Activated naive CD4-positive, alpha-beta T cell treated with anti-CD3 and anti-CD28 coated beads for 36 hours (primary cell): ENCODE measurements at regions not wholly inside any gene's neighbourhood (a gene's known extent, or its start where the extent isn't known, plus 50 kb on each side); places are given as distances from the start of the nearest gene placed in this dataset.
"Not testable (repeated sequence)": the region's sequence is repeated elsewhere in the genome, so short reads cannot be mapped to it uniquely, and the experiment has no call there.

ENCODE experiments used
- CTCF ChIA-PET: fragments of 350-600 bp; sonication (Branson Sonifier 250); formaldehyde crosslinking; loops from one replicate; lab custom pipeline; 2021; ENCODE audit warnings: antibody characterized with exemption; lab: Charles Lee
- DNase-seq: peaks from one replicate; pipeline ENCODE4 v3.0.0-alpha.2; 2020
- H3K27ac Mint-ChIP-seq: one replicate; pipeline ENCODE4 v1.8.0; 2021; ENCODE audit warnings: mild to moderate bottlenecking, mixed read lengths
- H3K27me3 Mint-ChIP-seq: one replicate; pipeline ENCODE4 v1.8.0; 2021; ENCODE audit warnings: low read depth, mixed read lengths
- H3K36me3 Mint-ChIP-seq: one replicate; pipeline ENCODE4 v1.8.0; 2021; ENCODE audit warnings: low read depth, mixed read lengths
- H3K4me1 Mint-ChIP-seq: one replicate; pipeline ENCODE4 v1.8.0; 2021; ENCODE audit warnings: low read depth, mixed read lengths
- H3K4me3 Mint-ChIP-seq: one replicate; pipeline ENCODE4 v1.8.0; 2021; ENCODE audit warnings: mild to moderate bottlenecking, moderate library complexity, mixed read lengths
- H3K9me3 Mint-ChIP-seq: one replicate; pipeline ENCODE4 v1.8.0; 2021; ENCODE audit warnings: mixed read lengths
- intact Hi-C: fragments of 100-400 bp; cut with micrococcal nuclease; formaldehyde crosslinking; loops from one replicate; pipeline ENCODE4 v1.15.1; 2023

DNA sequence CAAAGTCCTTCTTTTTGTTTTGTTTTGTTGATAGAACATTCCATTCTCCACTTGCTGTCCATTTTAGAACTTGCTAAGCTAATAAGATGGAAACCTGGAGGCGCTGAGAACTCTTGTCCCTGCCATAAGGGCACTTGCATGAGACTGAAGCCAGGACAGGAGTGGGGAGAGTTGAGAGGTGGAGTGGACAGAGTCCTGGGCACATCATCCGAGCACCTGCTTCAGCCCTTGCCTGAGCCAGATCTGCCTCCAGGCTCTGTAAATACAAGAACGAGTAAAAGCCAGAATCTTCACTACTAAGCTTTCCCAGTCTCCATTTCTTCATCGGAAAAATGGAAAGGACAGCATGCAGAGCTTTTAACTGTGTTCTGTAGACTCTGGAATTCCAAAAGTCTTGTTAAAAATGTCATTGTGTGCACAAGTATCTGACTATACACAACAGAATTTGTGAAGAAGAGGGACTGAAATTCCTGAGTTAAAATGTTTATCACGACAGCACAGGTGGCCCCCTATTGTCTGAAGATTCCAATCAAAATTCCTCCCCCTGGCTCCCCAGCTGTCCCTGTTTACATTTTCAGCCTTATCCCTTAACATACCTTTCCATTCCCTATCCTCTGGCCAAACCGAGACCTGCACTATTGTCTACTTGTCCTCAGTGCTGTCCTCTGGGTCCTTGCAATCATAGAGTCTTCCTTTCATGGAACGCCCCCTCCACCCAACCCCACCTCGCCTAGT, 498.2 kb upstream of the TNP1 start:
- Mint-ChIP-seq H3K36me3 (no peaks in the 10 kb centered on the region), H3K4me3 (no peak overlapping the region), H3K27me3 (no peaks in the 10 kb centered on the region), H3K9me3 (no peaks in the 10 kb centered on the region), H3K4me1 (no peaks in the 10 kb centered on the region), H3K27ac (no peak overlapping the region)
- intact Hi-C loops, result no loop called here
- DNase-seq, result no peak
- CTCF ChIA-PET, result no interaction called here

DNA sequence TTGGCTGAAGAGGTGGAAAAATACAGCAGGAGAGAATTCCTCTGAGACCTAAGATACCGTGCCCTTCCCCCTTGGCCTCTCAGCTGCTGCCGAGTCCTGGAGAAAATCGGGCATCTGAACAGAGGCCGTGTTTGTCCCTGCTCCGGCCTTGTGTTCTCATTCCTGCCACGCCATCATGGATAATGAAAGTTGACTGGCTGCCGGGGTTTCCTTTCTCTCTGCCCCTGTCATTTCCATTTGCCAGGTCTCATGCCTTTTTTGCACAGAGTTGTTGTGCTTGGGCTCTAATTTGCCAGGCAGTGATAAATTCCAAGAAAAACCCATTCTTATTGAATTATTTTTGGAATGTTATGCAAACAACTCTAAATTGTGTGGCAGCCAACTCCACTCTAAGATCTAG, 496.9 kb upstream of the TNP1 start:
- no peak overlapping the region for H3K27ac Mint-ChIP-seq
- CTCF ChIA-PET, result no interaction called here
- intact Hi-C loops, result no loop called here
- no peak overlapping the region for H3K4me3 Mint-ChIP-seq
- no peaks in the 10 kb centered on the region for H3K4me1 Mint-ChIP-seq
- no peaks in the 10 kb centered on the region for H3K27me3 Mint-ChIP-seq
- DNase-seq, result no peak
- no peaks in the 10 kb centered on the region for H3K36me3 Mint-ChIP-seq
- H3K9me3 Mint-ChIP-seq, result no peaks in the 10 kb centered on the region

DNA sequence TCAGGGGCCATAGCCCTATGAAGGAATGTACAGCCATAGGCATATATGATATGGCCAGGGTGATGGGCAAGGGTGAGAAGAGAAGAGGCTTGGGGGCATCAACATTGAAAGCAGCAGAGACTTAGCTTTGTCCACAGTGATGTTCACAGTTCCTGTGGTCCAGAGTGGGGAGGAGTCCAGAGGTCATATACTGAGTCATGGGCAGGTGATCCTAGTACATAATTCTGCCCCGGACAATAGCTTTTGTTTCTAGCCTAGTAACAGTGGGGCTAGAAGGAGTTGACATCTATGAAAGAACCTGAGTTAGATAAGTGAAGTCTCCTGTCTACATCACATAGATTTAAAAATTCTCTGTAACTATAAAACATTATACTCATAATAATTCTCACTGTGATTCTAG, 496.3 kb upstream of the TNP1 start:
- Mint-ChIP-seq H3K27ac (no peak overlapping the region), H3K27me3 (no peaks in the 10 kb centered on the region), H3K9me3 (no peaks in the 10 kb centered on the region), H3K36me3 (no peaks in the 10 kb centered on the region), H3K4me3 (no peak overlapping the region), H3K4me1 (no peaks in the 10 kb centered on the region)
- no peak for DNase-seq
- intact Hi-C loops, result no loop called here
- CTCF ChIA-PET, result no interaction called here

GRCh38 chr2:217353591-217353990, 493.7 kb upstream of the TNP1 start:
- H3K4me3 Mint-ChIP-seq, result no peak overlapping the region
- intact Hi-C loops, result no loop called here
- no peak for DNase-seq
- H3K27me3 Mint-ChIP-seq, result no peaks in the 10 kb centered on the region
- H3K9me3 Mint-ChIP-seq, result peaks cover 8% of the 10 kb centered on the region
- CTCF ChIA-PET, result no interaction called here
- no peaks in the 10 kb centered on the region for H3K4me1 Mint-ChIP-seq
- no peaks in the 10 kb centered on the region for H3K36me3 Mint-ChIP-seq
- no peak overlapping the region for H3K27ac Mint-ChIP-seq

GRCh38 chr2:217351378-217351777, 491.5 kb upstream of the TNP1 start:
- Mint-ChIP-seq H3K4me3 (no peak overlapping the region), H3K9me3 (peaks cover 10% of the 10 kb centered on the region), H3K36me3 (no peaks in the 10 kb centered on the region), H3K27me3 (no peaks in the 10 kb centered on the region), H3K4me1 (no peaks in the 10 kb centered on the region), H3K27ac (no peak overlapping the region)
- CTCF ChIA-PET, result no interaction called here
- intact Hi-C loops, result no loop called here
- DNase-seq, result no peak

DNA sequence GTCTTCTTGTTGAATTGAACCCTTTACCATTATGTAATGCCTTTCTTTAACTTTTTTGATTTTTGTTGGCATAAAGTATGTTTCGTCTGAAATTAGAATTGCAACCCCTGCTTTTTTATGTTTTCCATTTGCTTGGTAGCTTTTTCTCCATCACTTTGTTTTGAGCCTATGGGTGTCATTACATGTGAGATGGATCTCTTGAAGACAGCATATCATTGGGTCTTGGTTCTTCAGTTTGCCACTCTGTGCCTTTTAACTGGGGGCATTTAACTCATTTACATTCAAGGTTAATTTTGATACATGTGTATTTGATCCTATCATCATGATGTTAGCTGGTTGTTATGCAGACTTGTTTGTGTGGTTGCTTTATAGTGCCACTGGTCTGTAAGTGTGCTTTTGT, 489.4 kb upstream of the TNP1 start:
- H3K9me3 Mint-ChIP-seq, result peaks cover 10% of the 10 kb centered on the region
- no peak overlapping the region for H3K27ac Mint-ChIP-seq
- H3K4me1 Mint-ChIP-seq, result no peaks in the 10 kb centered on the region
- intact Hi-C loops, result no loop called here
- H3K27me3 Mint-ChIP-seq, result no peaks in the 10 kb centered on the region
- no peak for DNase-seq
- H3K4me3 Mint-ChIP-seq, result no peak overlapping the region
- CTCF ChIA-PET, result interaction anchor here (1.2 kb wide), 1 partner anchor 458 kb away, joined by 3 read pairs; no protein-coding TSS in a partner anchor
- H3K36me3 Mint-ChIP-seq, result no peaks in the 10 kb centered on the region

DNA sequence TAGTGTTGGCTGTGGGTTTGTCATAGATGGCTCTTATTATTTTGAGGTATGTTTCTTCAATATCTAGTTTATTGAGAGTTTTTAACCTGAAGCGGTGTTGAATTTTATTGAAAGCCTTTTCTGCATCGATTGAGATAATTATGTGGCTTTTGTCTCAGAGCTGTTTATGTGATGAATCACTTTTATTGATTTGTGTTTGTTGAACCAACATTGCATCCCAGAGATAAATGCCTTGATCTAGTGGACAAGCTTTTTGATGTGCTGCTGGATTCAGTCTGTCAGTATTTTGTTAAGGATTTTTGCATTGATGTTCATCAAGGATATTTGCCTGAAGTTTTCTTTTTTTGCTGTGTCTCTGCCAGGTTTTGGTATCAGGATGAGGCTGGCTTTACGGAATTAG, 487.8 kb upstream of the TNP1 start:
- DNase-seq, intact Hi-C loops, H3K36me3 Mint-ChIP-seq, H3K27ac Mint-ChIP-seq, H3K4me1 Mint-ChIP-seq, H3K27me3 Mint-ChIP-seq, H3K4me3 Mint-ChIP-seq: not testable (repeated sequence)
- peaks cover 10% of the 10 kb centered on the region for H3K9me3 Mint-ChIP-seq
- CTCF ChIA-PET, result interaction anchor here (0.6 kb wide), 1 partner anchor 14 kb away, joined by 4 read pairs; no protein-coding TSS in a partner anchor

DNA sequence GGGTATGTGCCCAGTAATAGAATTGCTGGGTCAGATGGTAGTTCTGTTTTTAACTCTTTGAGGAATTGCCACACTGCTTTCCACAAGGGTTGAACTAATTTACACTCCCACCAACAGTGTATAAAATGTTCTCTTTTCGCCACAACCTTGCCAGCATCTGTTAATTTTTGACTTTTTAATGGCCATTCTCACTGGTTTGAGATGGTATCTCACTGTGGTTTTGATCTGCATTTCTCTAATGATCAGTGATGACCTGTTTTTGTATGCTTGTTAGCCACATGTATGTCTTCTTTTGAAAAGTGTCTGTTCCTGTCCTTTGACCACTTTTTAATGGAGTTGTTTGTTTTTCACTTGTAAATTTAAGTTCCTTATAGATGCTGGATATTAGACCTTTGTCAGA, 486.2 kb upstream of the TNP1 start:
- not testable (repeated sequence) for H3K27me3 Mint-ChIP-seq, H3K27ac Mint-ChIP-seq

GRCh38 chr2:217340899-217341298, 481.0 kb upstream of the TNP1 start:
- no peak for DNase-seq
- Mint-ChIP-seq H3K4me3 (no peak overlapping the region), H3K27me3 (no peaks in the 10 kb centered on the region), H3K9me3 (no peaks in the 10 kb centered on the region), H3K36me3 (no peaks in the 10 kb centered on the region), H3K27ac (no peak overlapping the region), H3K4me1 (no peaks in the 10 kb centered on the region)
- intact Hi-C loops, result no loop called here
- CTCF ChIA-PET, result no interaction called here

More for the DNA sequence above, 486.2 kb upstream of the TNP1 start:
- intact Hi-C loops, H3K4me1 Mint-ChIP-seq, DNase-seq, H3K36me3 Mint-ChIP-seq, H3K4me3 Mint-ChIP-seq, CTCF ChIA-PET: not testable (repeated sequence)
- peaks cover 10% of the 10 kb centered on the region for H3K9me3 Mint-ChIP-seq

- Mint-ChIP-seq H3K4me1 (no peaks in the 10 kb centered on the region), H3K9me3 (no peaks in the 10 kb centered on the region), H3K36me3 (no peaks in the 10 kb centered on the region), H3K27ac (no peak overlapping the region), H3K4me3 (no peak overlapping the region), H3K27me3 (no peaks in the 10 kb centered on the region)
- no peak for DNase-seq
- CTCF ChIA-PET, result no interaction called here
- intact Hi-C loops, result no loop called here
Observed at GRCh38 chr2:217340176-217340575, 480.3 kb upstream of the TNP1 start.

DNA sequence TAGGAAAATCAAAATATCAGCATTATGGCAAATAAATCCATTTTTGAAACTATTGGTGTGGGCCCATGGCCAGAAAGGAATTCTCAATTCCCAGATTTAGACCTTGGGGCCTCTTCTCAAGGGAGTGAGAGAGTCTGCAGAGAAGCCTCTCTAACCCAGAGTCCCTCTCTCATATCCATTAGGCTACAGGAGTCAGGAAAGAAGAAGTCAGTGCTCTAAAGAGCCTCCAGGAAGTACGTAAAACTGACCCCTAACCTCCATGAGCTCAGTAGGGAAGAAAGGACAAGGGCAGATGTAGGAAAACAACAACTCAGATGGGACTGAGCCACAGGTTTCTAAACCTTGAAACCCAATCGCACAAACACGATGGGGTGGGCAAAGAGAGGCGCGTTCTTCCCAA, 479.9 kb upstream of the TNP1 start:
- CTCF ChIA-PET, result no interaction called here
- no peak overlapping the region for H3K4me3 Mint-ChIP-seq
- no peaks in the 10 kb centered on the region for H3K36me3 Mint-ChIP-seq
- no peak for DNase-seq
- no peak overlapping the region for H3K27ac Mint-ChIP-seq
- H3K9me3 Mint-ChIP-seq, result no peaks in the 10 kb centered on the region
- intact Hi-C loops, result no loop called here
- H3K27me3 Mint-ChIP-seq, result no peaks in the 10 kb centered on the region
- no peaks in the 10 kb centered on the region for H3K4me1 Mint-ChIP-seq

DNA sequence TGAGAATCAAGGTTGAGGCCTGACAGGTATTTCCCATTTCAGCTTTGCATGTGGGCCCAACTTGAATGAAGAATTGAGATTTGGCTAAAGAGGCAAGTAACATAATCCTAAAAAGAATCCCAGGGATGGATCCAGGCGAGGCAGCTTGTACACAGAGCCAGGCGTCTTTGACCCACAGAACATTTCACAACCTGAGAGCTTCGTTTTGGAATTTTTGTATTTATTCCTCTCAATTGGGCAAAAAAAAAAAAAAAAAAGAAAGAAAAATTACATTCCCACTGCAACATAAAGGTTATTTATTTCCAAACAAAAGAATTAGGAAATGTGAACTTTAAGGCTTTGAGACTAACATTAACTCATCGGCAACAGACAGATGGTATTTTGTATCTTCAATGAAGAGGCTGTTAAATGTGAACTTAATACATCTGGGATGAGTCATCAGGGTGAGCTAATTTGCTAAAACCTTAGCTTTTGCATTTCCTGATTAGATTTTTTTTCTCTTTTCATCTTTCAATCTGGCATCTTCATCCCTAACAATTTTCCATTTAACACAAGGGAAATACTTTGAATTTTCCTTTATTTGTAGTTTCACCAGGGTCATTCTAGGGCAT, 478.5 kb upstream of the TNP1 start:
- no peaks in the 10 kb centered on the region for H3K4me1 Mint-ChIP-seq
- intact Hi-C loops, result no loop called here
- no peaks in the 10 kb centered on the region for H3K27me3 Mint-ChIP-seq
- H3K36me3 Mint-ChIP-seq, result no peaks in the 10 kb centered on the region
- no peak for DNase-seq
- no peaks in the 10 kb centered on the region for H3K9me3 Mint-ChIP-seq
- no peak overlapping the region for H3K4me3 Mint-ChIP-seq
- CTCF ChIA-PET, result no interaction called here
- H3K27ac Mint-ChIP-seq, result no peak overlapping the region

DNA sequence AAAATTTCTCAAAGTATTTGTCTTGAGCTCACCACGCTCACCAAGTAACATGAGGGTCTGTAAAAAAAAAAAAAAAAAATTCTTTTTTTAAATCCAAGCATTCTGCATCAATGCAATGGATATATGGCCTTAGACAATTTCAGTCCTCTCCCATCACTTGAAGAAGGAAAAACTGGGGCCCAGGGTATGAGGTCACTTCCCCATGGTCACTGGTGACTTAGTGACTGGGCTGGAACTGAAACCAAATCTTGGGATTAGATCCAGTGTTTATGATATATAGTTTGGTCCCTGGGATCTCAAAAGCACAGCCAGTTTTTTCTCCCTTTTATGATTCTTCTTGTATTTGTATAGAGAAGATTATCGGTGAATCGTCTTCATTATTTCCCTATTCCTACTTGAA, 477.9 kb upstream of the TNP1 start:
- no peak overlapping the region for H3K27ac Mint-ChIP-seq
- CTCF ChIA-PET, result no interaction called here
- no peaks in the 10 kb centered on the region for H3K4me1 Mint-ChIP-seq
- H3K9me3 Mint-ChIP-seq, result no peaks in the 10 kb centered on the region
- H3K4me3 Mint-ChIP-seq, result no peak overlapping the region
- no peaks in the 10 kb centered on the region for H3K36me3 Mint-ChIP-seq
- no peaks in the 10 kb centered on the region for H3K27me3 Mint-ChIP-seq
- DNase-seq, result no peak
- intact Hi-C loops, result no loop called here
